Upper lobe of left lung (tissue), 6 donors: ENCODE measurements at regions not wholly inside any gene's neighbourhood (a gene's known extent, or its start where the extent isn't known, plus 50 kb on each side); places are given as distances from the start of the nearest gene placed in this dataset.

Source experiments
- ATAC-seq, 2 donors: fragments of 200-7000 bp; cut with Tn5 transposase; one replicate each; pipeline ENCODE4 v1.9.1; 2022; ENCODE audit warnings: mild to moderate bottlenecking in 2 of 2, moderate library complexity in 2 of 2; ENCODE audit not compliant: low FRiP score in 2 of 2
- DNase-seq, 2 donors: peaks; one replicate each; pipeline ENCODE4 v3.0.0-alpha.2; 2019 to 2020
- H3K27ac ChIP-seq, 4 donors: fragments of 200-600 bp; sonication (generic); one replicate each; pipeline ENCODE4 v1.5.1; 2016 to 2019
- H3K27me3 ChIP-seq, 4 donors: fragments of 200-600 bp; sonication (generic); one replicate each; pipeline ENCODE4 v1.5.1; 2017 to 2019
- H3K36me3 ChIP-seq, 4 donors: fragments of 200-600 bp; sonication (generic); one replicate each; pipeline ENCODE4 v1.5.1; 2016 to 2019
- H3K4me1 ChIP-seq, 4 donors: fragments of 200-600 bp; sonication (generic); one replicate each; pipeline ENCODE4 v1.5.1; 2018 to 2019
- H3K4me3 ChIP-seq, 4 donors: fragments of 200-600 bp; sonication (generic); one replicate each; pipeline ENCODE4 v1.5.1; 2017 to 2019; ENCODE audit warnings: mild to moderate bottlenecking in 2 of 4, moderate library complexity in 1 of 4
- H3K9me3 ChIP-seq, 4 donors: fragments of 200-600 bp; sonication (generic); one replicate each; pipeline ENCODE4 v1.5.1; 2018 to 2019
- CTCF ChIP-seq, 6 experiments: fragments of 450-650 bp in 4 of 6; fragments of 200-600 bp in 2 of 6; sonication (generic) in 2 of 6; IDR thresholded peaks; one replicate each; pipeline ENCODE4 v1.5.1; 2016 to 2019; ENCODE audit warnings: antibody characterized with exemption in 6 of 6
- EP300 ChIP-seq, 4 donors: sonication (generic); formaldehyde crosslinking; IDR thresholded peaks; one replicate each; pipeline ENCODE4 v1.5.1; 2017; ENCODE audit warnings: antibody characterized with exemption in 4 of 4, control low read depth in 2 of 4
- POLR2A ChIP-seq, 4 donors: fragments of 450-650 bp; IDR thresholded peaks; one replicate each; pipeline ENCODE4 v1.5.1; 2016 to 2017; ENCODE audit warnings: antibody characterized with exemption in 4 of 4, mild to moderate bottlenecking in 2 of 4
- POLR2AphosphoS5 ChIP-seq, 2 donors: sonication (generic); formaldehyde crosslinking; IDR thresholded peaks; one replicate each; pipeline ENCODE4 v1.5.1; 2017; ENCODE audit warnings: antibody characterized with exemption in 2 of 2
- WGBS, 2 donors: methylation state at CpG; one replicate each; pipeline ENCODE4 v1.1.5; 2017 to 2018; 5-methylcytosine and 5-hydroxymethylcytosine counted together
- donor health status: DM: no; HTN: no; CAD: no; lungs with moderate emphysema.
- donor health status: DM: no; HTN: yes; CAD: no; lungs with severe emphysema.

DNA sequence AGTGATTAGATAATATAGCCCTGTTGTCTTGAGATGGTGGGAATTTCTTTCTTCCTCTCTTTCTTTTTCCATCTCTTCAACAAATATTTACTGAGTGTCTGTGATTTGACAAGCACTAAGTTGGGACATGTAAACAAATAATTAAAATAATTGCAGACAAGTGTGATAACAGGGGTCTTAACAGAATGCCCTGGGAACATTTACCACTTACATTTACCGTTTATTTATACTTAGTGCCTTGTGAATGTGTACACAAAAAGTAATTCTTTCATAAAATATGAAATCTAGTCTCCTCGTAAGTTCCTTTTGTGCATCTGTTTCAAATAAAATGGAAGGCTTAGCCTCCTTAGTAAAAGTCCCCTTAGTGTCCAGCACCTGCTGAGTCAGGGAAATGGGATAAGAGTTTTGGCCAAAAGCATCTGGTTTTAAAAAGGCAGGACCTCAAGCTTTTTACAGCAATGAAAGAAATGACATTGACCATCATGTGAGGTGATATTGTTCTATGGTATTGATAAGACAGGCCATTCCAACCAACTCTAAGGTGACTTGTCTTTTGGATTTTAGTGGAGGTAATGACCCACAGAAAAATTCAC lies 188.2 kb downstream of the HS3ST3B1 start:
- 60 to 65% methylated on average over 2 of the region's 2 CpGs for WGBS, 2 donors
- Histone ChIP-seq H3K4me3 (no peak overlapping the region), H3K9me3 (no peaks in the 10 kb centered on the region), H3K27ac (no peak overlapping the region), H3K36me3 (no peaks in the 10 kb centered on the region), H3K4me1 (no peaks in the 10 kb centered on the region), H3K27me3 (no peaks in the 10 kb centered on the region)
- ATAC-seq, result no peak
- TF ChIP-seq CTCF (IDR thresholded peaks at IDR 0.05) (no peak), POLR2AphosphoS5 (IDR thresholded peaks at IDR 0.05) (no peak)
- DNase-seq, result no peak

DNA sequence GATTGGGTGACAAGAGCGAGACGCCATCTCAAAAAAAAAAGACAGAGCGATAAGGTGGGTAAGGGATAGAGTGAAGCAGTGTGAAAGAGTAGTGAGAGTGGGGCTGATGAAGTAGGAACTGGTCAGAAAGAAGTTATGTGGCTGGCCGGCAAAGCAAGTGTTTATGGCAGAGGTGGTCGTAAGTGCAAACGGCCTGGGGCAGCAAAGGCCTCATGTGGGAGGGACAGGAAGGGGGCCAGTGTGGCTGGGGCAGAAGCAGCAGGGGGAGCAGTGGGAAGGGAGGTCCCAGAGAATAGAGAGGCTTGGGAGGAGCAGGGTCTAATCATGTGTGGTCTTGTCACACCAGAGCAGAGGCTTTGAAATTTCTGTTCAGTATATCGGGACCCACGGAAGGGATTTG lies 186.2 kb downstream of the HS3ST3B1 start:
- no peaks in the 10 kb centered on the region for H3K27me3 ChIP-seq
- no peaks in the 10 kb centered on the region for H3K4me1 ChIP-seq
- no peak for TF ChIP-seq EP300 (IDR thresholded peaks at IDR 0.05)
- no peak for TF ChIP-seq CTCF (IDR thresholded peaks at IDR 0.05)
- no peak for TF ChIP-seq POLR2AphosphoS5 (IDR thresholded peaks at IDR 0.05)
- TF ChIP-seq POLR2A (IDR thresholded peaks at IDR 0.05), result no peak
- no peaks in the 10 kb centered on the region for H3K9me3 ChIP-seq
- ATAC-seq (no peak), DNase-seq (no peak)
- WGBS, 2 donors, result 80 to 89% methylated on average over 8 of the region's 8 CpGs
- no peak overlapping the region for H3K27ac ChIP-seq
- H3K4me3 ChIP-seq, result no peak overlapping the region
- no peaks in the 10 kb centered on the region for H3K36me3 ChIP-seq

DNA sequence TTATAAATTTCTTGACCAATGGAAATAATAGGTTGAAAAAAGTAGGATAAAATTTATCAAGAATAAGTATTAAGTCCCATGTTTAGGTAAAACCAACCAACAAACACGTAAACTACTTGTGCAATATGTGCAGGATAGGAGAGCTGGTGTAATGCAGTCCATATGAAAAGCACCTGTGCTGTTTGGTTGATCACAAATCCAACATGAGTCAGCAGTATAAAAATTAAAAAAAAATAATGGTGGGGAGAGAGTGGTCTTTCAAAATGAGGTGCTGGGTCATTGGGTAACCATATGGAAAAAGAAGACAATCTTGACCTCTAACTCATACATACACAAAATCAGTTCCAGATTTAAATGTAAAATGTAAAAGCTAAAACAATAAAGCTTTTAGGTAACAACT lies 181.8 kb downstream of the HS3ST3B1 start:
- no peak for ATAC-seq
- H3K27ac ChIP-seq, result no peak overlapping the region
- 77 to 79% methylated on average over 1 of the region's 1 CpG for WGBS, 2 donors

GRCh38 chr17:14481664-14482063 lies 180.8 kb downstream of the HS3ST3B1 start:
- Histone ChIP-seq H3K36me3 (no peaks in the 10 kb centered on the region), H3K4me3 (no peak overlapping the region), H3K4me1 (no peaks in the 10 kb centered on the region), H3K9me3 (no peaks in the 10 kb centered on the region), H3K27ac (no peak overlapping the region), H3K27me3 (no peaks in the 10 kb centered on the region)
- TF ChIP-seq EP300 (IDR thresholded peaks at IDR 0.05) (no peak), POLR2AphosphoS5 (IDR thresholded peaks at IDR 0.05) (no peak), POLR2A (IDR thresholded peaks at IDR 0.05) (no peak), CTCF (IDR thresholded peaks at IDR 0.05) (no peak)
- DNase-seq, result no peak
- no peak for ATAC-seq
- WGBS, 2 donors, result 77 to 92% methylated on average over 1 of the region's 1 CpG

More for the DNA sequence above, 181.8 kb downstream of the HS3ST3B1 start:
- Histone ChIP-seq H3K4me3 (no peak overlapping the region), H3K9me3 (no peaks in the 10 kb centered on the region), H3K36me3 (no peaks in the 10 kb centered on the region), H3K27me3 (no peaks in the 10 kb centered on the region), H3K4me1 (no peaks in the 10 kb centered on the region)
- TF ChIP-seq EP300 (IDR thresholded peaks at IDR 0.05) (no peak), POLR2A (IDR thresholded peaks at IDR 0.05) (no peak), POLR2AphosphoS5 (IDR thresholded peaks at IDR 0.05) (no peak), CTCF (IDR thresholded peaks at IDR 0.05) (no peak)
- no peak for DNase-seq

DNA sequence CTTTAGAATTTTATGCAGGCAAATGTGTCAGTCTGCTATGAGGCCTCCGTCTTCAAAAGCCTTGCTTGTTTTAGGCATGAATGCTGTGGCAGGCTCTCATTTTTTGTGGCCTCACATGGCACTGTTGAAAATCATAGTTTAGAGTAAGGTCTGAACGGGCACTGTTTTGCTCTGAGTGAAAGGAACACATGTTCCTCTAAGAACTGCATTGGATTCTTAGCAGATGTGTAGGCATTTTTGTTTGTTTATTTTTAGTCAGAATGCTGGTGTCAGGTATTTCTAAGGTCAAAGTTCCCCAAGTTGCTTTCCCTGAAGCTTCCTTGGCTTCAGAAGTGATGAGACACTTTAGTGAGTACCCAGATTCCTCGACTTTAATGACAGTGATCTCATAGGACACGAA lies 173.7 kb downstream of the HS3ST3B1 start:
- Histone ChIP-seq H3K27me3 (no peaks in the 10 kb centered on the region), H3K4me3 (no peak overlapping the region), H3K36me3 (no peaks in the 10 kb centered on the region), H3K27ac (no peak overlapping the region), H3K9me3 (no peaks in the 10 kb centered on the region), H3K4me1 (no peaks in the 10 kb centered on the region)
- WGBS, 2 donors, result 62 to 78% methylated on average over 4 of the region's 4 CpGs
- ATAC-seq (no peak), DNase-seq (no peak)
- TF ChIP-seq POLR2AphosphoS5 (IDR thresholded peaks at IDR 0.05) (no peak), EP300 (IDR thresholded peaks at IDR 0.05) (no peak), CTCF (IDR thresholded peaks at IDR 0.05) (no peak), POLR2A (IDR thresholded peaks at IDR 0.05) (no peak)
